Mononuclear cell (primary cell): ENCODE measurements at regions not wholly inside any gene's neighbourhood (a gene's known extent, or its start where the extent isn't known, plus 50 kb on each side); places are given as distances from the start of the nearest gene placed in this dataset.

Experiments
- H3K27me3 ChIP-seq: 2 replicates; pipeline ENCODE4 v1.6.0; 2011; ENCODE audit warnings: low read length, control low read depth; ENCODE audit not compliant: insufficient read depth
- H3K4me1 ChIP-seq: 2 replicates; pipeline ENCODE4 v1.5.1; 2011; ENCODE audit warnings: mild to moderate bottlenecking, low read length, control low read depth; ENCODE audit not compliant: insufficient read depth
- H3K4me3 ChIP-seq: 2 replicates; pipeline ENCODE4 v1.5.1; 2011; ENCODE audit warnings: mild to moderate bottlenecking, low read length, moderate library complexity
- H3K9me3 ChIP-seq: 2 replicates; pipeline ENCODE4 v1.5.1; 2011; ENCODE audit warnings: low read depth, mild to moderate bottlenecking, control low read depth, low read length

DNA sequence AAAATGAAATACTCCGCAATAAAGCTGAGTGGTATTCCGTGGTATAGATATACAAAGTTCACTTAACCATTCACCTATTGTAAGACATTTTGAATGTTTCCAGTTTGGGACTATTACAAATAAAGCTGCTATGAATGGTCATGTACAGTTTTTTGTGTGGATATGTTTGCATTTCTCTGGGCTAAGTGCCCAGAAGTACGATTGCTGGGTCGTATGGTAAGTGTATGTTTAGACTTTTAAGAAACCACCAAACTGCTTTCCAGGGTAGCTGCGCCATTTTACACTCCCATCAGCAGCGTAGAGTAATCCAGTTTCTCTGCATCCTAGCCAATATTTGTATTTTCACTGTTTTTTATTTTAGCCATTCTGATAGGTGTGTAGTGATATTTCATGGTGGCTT is 208.4 kb upstream of the TLE3 start:
- no peak overlapping the region for H3K4me3 ChIP-seq
- H3K9me3 ChIP-seq = no peaks in the 10 kb centered on the region
- H3K27me3 ChIP-seq = peaks cover 3% of the 10 kb centered on the region
- peaks cover 21% of the 10 kb centered on the region for H3K4me1 ChIP-seq

DNA sequence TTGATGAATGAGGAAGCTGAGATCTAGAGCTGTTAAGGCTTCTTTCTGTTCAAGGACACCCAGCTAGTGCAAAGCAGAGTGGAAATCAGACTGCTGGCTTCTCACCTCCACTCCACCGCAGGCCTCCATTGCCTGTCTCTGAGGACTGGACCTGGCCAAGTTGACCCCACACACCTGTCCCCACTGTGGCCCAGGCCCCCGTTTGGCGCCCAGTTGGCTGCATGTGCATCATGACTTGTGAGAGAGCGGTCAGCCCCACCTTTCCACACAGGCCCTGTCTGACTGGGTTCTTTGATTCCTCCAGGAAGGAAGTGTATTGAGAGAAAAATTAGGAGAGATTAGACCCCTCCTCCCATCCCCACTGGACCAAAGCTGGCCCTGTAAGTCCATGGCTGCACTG is 206.3 kb upstream of the TLE3 start:
- Histone ChIP-seq H3K9me3 (no peaks in the 10 kb centered on the region), H3K27me3 (peaks cover 3% of the 10 kb centered on the region), H3K4me3 (no peak overlapping the region), H3K4me1 (peaks cover 30% of the 10 kb centered on the region)

DNA sequence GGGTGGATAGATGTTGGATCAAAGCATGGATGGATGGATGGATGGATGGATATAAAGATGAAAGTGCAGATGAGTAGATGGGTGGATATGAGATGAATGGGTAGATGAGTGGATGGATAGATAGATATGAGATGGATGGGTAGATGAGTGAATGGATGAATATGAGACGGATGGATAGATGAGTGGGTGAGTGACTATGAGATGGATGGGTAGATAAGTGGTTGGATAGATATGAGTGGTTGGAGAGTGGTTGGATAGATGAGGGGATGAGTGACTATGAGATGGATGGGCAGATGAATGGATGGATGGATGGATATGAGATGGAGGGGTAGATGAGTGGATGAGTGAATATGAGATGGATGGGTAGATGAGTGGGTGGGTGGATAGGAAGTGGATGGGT is 204.6 kb upstream of the TLE3 start:
- peaks cover 16% of the 10 kb centered on the region for H3K4me1 ChIP-seq
- H3K4me3 ChIP-seq = no peak overlapping the region
- H3K27me3 ChIP-seq = peaks cover 3% of the 10 kb centered on the region
- H3K9me3 ChIP-seq = no peaks in the 10 kb centered on the region

DNA sequence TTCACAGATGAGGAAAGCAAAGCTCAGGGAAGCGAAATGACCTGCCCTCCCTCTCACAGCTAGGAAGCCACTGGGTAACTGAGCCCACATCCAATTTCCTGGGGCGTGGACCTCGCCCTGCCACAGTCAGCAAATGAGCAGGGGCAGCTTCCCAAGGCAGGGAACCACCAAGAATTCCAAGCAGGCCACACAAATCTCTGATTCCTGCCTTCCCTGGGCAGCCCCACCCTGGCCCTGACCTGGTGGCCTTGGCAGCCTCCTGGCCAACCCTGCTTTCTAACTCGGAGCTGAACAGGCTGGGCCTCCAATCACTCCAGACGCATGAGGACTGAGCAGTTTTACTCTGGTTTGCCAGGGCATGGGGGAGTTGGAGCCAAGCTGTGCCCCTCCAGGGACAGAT is 203.7 kb upstream of the TLE3 start:
- peaks cover 16% of the 10 kb centered on the region for H3K4me1 ChIP-seq
- H3K9me3 ChIP-seq = no peaks in the 10 kb centered on the region
- peaks cover under 1% of the 10 kb centered on the region for H3K27me3 ChIP-seq
- no peak overlapping the region for H3K4me3 ChIP-seq

DNA sequence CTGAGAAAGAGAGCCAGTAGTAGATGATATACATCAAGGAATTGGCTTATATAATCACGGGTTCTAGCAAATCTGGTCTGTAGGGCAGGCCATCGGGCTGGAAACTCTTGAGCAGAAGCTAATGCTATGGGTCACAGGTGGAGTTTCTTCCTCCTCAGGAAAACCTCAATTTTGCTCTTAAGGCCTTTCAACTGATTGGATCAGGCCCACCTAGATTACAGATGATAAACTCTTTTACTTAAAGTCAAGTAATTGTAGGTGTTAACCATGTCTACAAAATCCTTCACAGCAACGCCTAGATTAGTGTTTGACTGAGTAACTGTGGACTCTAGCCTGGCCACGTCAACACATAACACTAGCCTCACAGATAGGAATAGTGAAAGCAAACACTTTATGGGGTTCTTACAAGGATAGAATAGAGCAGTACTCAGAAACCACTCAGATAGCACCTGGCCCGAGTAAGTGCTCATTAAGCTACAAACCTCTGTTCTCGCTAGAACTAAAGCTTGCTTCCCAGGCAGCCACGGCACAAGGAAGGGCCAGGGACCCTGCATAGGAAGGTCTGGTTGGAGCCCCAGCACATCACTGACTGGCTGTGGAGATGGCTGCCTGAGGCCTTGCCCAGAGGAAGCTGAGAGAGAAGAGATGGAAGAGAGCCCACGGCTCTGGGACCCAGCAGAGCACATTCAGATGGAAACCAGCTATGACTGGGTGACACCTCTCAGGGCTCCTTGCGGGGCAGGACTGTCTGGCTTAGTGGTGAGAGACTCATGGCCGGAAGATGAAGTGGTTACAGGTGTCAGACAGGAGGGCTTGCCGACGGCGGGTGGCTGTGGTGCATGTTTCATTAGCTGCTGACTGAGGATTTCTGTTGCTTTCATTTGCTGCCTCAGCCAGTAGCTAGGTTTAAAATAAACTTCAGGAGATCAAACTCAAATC is 202.5 kb upstream of the TLE3 start:
- no peak overlapping the region for H3K4me3 ChIP-seq
- H3K9me3 ChIP-seq = no peaks in the 10 kb centered on the region
- no peaks in the 10 kb centered on the region for H3K27me3 ChIP-seq
- peaks cover 16% of the 10 kb centered on the region for H3K4me1 ChIP-seq

DNA sequence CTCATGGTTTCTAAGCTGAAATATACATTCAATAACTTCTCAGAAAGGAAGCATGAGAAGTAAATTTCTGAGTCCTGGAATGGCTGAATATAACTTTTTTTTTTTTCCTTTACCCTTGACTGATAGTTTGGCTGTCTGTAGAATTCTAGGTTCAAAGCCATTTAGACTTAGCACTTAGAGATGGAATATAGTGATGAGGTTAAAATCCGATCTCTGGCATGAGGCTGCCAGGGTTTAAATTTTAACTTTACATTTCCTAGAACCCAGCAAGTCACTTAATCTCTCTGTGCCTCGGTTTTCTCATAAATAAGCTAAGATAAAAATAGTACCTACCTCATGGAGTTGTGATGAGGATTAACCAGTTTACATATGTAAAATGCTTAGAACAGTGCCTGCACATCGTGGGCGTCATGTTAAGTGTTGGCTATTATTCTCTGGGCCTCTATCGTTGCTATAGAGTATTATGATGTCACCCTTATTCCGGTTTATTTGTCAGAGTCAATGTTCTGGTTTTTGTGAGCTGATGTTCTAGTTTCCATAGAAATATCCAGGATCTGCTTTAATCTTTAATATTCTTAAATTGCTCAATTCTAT is 199.8 kb upstream of the TLE3 start:
- Histone ChIP-seq H3K4me3 (no peak overlapping the region), H3K9me3 (no peaks in the 10 kb centered on the region), H3K27me3 (no peaks in the 10 kb centered on the region), H3K4me1 (peaks cover 16% of the 10 kb centered on the region)

DNA sequence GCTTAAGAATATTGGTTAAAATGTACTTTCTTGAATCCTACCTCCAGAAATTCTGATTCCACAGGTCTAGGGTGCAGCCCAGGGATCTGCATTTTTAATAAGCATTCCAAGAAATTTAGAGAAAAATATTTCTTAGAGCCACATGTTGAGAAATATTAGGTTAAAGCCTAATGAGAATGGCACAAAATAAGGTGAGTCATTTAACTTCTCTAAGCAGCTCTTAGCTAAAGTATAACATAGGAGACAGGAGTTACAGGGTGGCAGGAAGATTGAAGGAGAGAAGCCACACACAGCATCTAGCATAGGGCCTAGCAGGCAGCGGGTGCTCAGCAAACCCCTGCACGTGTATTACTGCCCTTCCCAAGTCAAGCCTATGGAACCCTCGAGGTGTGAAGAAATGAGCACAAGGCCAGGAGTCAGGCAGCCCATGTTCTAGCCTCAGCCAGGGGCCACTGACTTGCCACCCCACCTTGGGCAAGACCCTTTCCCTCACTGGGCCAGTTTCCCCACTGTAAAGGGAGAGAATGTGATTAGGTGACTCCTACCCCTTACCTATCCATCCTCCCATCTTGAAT is 197.1 kb upstream of the TLE3 start:
- H3K27me3 ChIP-seq = no peaks in the 10 kb centered on the region
- no peak overlapping the region for H3K4me3 ChIP-seq
- H3K9me3 ChIP-seq = no peaks in the 10 kb centered on the region
- no peaks in the 10 kb centered on the region for H3K4me1 ChIP-seq

DNA sequence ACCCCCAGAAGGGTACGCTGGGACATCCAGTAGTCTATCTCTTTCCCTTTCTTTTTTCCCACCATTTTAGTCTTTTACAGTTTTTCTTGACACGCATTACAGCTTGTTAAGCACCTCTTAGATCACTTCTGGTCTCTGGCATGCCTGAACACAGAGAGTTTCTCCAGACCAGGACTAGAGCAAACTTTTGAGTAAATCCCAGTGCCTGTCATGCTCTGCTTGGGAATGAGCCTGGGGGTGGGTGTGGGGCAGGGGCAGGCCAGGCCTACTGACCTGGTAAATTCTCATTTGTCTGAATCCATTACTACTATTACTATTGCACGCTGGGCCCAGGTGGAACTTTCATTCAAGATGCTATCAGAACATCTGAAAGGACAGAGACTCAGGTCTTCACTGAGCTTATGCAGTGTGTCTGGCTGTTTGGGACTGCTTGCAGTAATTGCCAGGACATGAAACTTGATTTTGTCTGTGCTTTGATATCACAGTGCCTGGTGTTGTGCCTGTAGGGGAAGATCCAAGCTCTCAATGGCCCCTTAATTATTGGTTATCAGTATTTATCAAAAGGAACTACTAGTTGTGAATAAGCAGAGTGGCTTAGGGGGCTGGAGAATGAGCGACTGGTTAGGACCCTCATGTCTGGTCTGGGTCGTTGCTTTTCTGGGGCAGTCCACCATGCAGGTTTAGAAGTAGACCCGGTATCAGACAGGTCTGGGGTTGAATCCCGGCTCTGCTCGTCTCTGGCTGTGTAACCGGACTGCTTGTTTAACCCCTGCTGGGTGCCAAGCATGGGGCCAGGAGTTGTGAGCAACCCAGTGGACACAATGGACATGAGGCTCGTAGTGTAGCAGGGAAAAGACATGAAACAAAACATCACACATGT is 196.1 kb upstream of the TLE3 start:
- H3K9me3 ChIP-seq = no peaks in the 10 kb centered on the region
- H3K27me3 ChIP-seq = no peaks in the 10 kb centered on the region
- H3K4me1 ChIP-seq = no peaks in the 10 kb centered on the region

DNA sequence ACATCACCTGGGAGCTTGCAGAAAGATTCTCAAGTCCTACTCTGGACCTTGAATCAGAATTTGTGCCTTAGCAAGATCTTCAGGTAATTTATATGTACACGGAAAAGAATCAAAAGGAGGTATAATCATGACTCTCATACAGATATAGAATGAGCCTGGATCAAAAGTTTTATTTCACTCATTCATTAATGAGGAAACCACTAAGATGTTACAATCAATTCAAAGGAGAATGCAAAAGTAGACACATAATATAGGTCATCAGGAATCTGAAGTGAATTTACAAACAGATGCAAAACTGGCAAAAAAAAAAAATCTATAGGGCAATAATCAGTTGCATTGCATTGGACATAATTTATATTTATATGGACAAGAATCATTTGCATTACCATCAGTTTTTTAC is 195.4 kb upstream of the TLE3 start:
- no peak overlapping the region for H3K4me3 ChIP-seq
- H3K27me3 ChIP-seq = no peaks in the 10 kb centered on the region
- no peaks in the 10 kb centered on the region for H3K9me3 ChIP-seq
- H3K4me1 ChIP-seq = no peaks in the 10 kb centered on the region

More for the DNA sequence above, 196.1 kb upstream of the TLE3 start:
- no peak overlapping the region for H3K4me3 ChIP-seq

DNA sequence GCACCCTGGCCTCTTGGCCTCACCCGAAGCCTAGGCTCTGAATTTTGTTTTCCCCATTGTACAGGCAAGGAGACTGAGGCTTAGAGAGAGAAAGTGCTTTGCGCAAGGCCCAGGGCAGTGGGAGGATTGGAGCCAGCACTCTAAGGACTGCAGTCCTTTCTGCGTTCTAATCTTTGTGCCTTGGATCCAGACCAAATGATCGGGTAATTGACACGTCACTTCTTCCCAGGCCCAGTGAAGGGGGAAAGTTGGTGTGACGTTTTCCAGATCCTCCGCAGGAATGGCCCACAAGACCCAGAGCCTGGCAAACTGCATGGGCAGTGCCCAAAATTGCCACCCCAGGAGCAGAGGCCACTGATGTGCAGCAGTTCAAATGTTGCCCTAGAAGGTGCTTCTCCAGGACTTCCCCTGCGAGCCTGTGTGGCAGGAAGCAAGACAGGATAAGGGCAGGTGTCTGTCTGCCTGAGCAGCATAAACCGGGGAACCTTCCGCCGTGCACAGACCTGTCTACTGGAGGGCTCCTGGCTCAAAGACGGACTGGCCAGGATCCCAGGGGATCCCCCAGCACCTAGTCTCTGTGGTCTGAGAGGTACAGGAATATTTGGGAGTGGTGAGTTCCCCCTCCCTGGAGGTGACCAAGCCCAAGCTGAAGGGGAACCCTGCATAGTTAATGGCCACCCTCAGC is 194.5 kb upstream of the TLE3 start:
- Histone ChIP-seq H3K27me3 (no peaks in the 10 kb centered on the region), H3K4me1 (no peaks in the 10 kb centered on the region), H3K9me3 (no peaks in the 10 kb centered on the region), H3K4me3 (no peak overlapping the region)

DNA sequence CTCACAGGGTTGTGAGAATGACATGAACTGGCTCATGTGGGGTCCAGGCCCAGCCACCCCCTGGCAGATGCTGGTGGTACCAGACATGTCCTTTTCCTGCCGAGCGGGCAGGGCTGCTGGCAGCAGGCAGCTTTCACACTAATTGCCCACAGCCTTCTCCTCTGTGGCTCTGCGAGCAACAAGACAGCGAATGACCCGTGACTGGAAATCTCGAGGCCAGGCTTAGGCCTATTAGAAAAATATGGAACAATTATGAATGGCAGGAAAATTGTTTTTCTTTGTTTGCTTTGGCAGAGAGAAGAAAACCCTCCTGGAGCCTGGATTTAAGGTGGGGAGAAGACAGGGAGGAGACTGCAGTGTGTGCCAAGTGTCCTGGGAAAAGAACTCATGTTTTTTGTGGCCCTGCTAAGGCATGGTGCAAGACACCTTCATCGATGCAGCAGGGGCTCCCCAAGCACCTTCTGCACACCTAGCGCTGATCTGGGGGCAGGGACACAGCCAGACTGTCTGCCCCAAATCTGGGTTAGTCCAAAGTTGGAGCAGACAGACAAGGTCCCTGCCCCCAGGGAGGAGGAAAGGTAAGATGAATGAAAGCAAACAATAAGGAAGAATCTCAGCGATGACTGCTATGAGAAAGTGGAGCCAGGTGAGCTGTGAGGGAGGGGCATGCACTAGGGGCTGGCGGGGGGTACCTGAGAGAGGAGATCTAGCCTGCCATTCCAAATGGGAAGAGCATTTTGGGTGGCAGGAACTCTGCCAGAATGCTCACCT is 193.8 kb upstream of the TLE3 start:
- H3K4me3 ChIP-seq = no peak overlapping the region
- no peaks in the 10 kb centered on the region for H3K9me3 ChIP-seq
- H3K27me3 ChIP-seq = no peaks in the 10 kb centered on the region
- H3K4me1 ChIP-seq = no peaks in the 10 kb centered on the region

DNA sequence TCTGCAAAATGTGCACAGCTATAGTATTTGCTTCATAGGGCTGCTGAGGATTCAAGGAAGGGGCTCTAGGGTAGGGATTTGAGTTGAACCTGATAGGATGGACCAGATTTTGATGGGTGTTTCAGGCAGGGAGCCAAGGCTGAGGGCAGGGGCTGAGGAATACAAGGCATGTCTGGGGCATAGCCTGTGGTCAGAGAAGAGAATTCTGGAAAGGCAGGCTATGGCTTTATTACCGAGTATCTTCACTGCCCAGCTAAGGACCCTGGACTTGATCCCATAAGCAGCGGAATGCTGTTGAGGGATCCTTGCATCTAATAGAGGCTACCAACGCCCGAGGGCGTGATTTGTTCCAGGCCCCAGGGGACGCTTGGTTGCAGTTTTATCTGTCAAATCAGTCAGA is 193.0 kb upstream of the TLE3 start:
- H3K27me3 ChIP-seq = no peaks in the 10 kb centered on the region

DNA sequence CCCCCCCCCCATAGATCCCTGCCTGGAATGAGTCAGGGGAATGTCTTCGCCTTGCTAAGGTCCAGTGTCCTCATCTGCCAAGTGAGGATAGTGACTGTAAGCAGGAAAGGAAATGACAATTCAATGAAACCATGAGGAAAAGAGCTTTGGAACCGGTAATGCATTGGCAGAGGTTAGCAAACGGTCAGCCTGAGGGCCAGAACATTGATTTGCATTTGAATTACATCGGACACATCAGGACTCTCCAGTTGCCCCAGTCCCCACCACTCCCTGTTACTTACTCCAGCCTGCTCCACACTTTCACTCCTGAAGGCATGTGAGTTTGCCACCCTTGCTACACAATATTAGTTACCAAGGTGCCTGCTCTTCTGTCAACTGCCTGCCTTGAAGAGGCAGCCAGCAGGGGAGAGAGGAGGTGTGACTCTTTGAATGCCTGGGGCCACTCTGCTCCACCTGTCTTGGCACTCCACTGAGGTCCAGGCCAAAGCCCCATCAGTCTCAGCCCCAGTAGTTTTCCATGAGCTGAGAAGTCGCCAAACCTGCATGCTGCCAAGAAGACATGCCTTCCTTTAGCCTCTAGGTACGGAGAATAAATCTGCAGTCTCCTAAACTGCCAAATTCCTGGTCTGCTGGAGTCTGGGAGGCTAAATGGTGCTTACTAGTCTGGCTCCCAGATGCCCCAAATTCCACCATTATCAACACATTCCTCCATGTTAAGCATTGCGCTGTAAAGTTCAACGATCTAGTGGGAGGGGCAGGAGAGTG is 191.7 kb upstream of the TLE3 start:
- Histone ChIP-seq H3K27me3 (no peaks in the 10 kb centered on the region), H3K4me1 (peaks cover 6% of the 10 kb centered on the region), H3K4me3 (no peak overlapping the region), H3K9me3 (no peaks in the 10 kb centered on the region)

More for the DNA sequence above, 193.0 kb upstream of the TLE3 start:
- Histone ChIP-seq H3K4me3 (no peak overlapping the region), H3K9me3 (no peaks in the 10 kb centered on the region), H3K4me1 (no peaks in the 10 kb centered on the region)
